Caco-2 (cell line): ENCODE measurements at regions not wholly inside any gene's neighbourhood (a gene's known extent, or its start where the extent isn't known, plus 50 kb on each side); places are given as distances from the start of the nearest gene placed in this dataset.

ENCODE experiments used
- BruUV-seq: library from RNA; stranded (reverse); fragments of 400-500 nt; replicated peaks from 2 replicates; lab custom pipeline; 2021; lab: Mats Ljungman, UMichigan
- CTCF ChIA-PET: fragments of 300-600 bp; sonication (Branson Sonifier 250); formaldehyde crosslinking; loops from one replicate; lab custom pipeline; 2022; ENCODE audit warnings: antibody characterized with exemption; lab: Charles Lee
- POLR2A ChIA-PET: fragments of 300-600 bp; sonication (Branson Sonifier 250); formaldehyde crosslinking; loops from one replicate; lab custom pipeline; 2022; ENCODE audit warnings: antibody characterized with exemption; lab: Charles Lee
- DNase-seq, 2 experiments: peaks; one replicate each; pipeline versions ENCODE4 v3.0.0 to v3.0.0-alpha.2; 2020 to 2022
- H3K27me3 ChIP-seq: replicated peaks from 2 replicates; pipeline ENCODE4 v1.6.0; 2011; ENCODE audit warnings: low read length; ENCODE audit not compliant: control insufficient read depth, insufficient read depth
- H3K36me3 ChIP-seq: 2 replicates; pipeline ENCODE4 v1.5.1; 2011; ENCODE audit warnings: low read length; ENCODE audit not compliant: control insufficient read depth, insufficient read depth
- H3K4me1 ChIP-seq: fragments of 250-450 bp; sonication (Bioruptor Pico); 2 replicates; pipeline ENCODE4 v1.5.1; 2020; ENCODE audit warnings: mild to moderate bottlenecking
- H3K4me3 ChIP-seq: 2 replicates; pipeline ENCODE4 v1.5.1; 2011; ENCODE audit warnings: low read depth, mild to moderate bottlenecking, control low read depth, low read length
- H3K9me3 ChIP-seq: fragments of 250-450 bp; sonication (Bioruptor Pico); 2 replicates; pipeline ENCODE4 v1.5.1; 2020; ENCODE audit warnings: mild to moderate bottlenecking, moderate library complexity
- H3K27ac Mint-ChIP-seq: one replicate; pipeline ENCODE4 v1.8.0; 2022; ENCODE audit warnings: mixed read lengths; ENCODE audit not compliant: unreplicated experiment
- H3K27me3 Mint-ChIP-seq: one replicate; pipeline ENCODE4 v1.8.0; 2022; ENCODE audit warnings: mixed read lengths; ENCODE audit not compliant: insufficient read depth, unreplicated experiment
- H3K36me3 Mint-ChIP-seq: one replicate; pipeline ENCODE4 v1.8.0; 2022; ENCODE audit warnings: mild to moderate bottlenecking, mixed read lengths; ENCODE audit not compliant: insufficient read depth, unreplicated experiment
- H3K4me1 Mint-ChIP-seq: one replicate; pipeline ENCODE4 v1.8.0; 2022; ENCODE audit warnings: low read depth, mixed read lengths; ENCODE audit not compliant: unreplicated experiment
- H3K4me3 Mint-ChIP-seq: one replicate; pipeline ENCODE4 v1.8.0; 2022; ENCODE audit warnings: mild to moderate bottlenecking, moderate library complexity, mixed read lengths; ENCODE audit not compliant: unreplicated experiment
- H3K9me3 Mint-ChIP-seq: one replicate; pipeline ENCODE4 v1.8.0; 2022; ENCODE audit warnings: mixed read lengths; ENCODE audit not compliant: unreplicated experiment
- intact Hi-C: fragments of 100-400 bp; cut with micrococcal nuclease; formaldehyde crosslinking; loops from one replicate; pipeline ENCODE4 v1.10.0; 2022; ENCODE audit not compliant: unreplicated experiment
- TF ChIP-seq, protein P1 (sequence below), 2 experiments: fragments of 200-600 bp in 1 of 2; IDR thresholded peaks; 1 replicate in 1 of 2; 2 replicates in 1 of 2; pipeline versions ENCODE4 v1.5.1 to v1.8.0; 2011 to 2022; ENCODE audit warnings: antibody characterized with exemption in 1 of 2, control low read depth in 1 of 2, inconsistent platforms in 1 of 2, low read depth in 1 of 2, low read length in 1 of 2, mild to moderate bottlenecking in 1 of 2, moderate library complexity in 1 of 2; ENCODE audit not compliant: insufficient read depth in 1 of 2, severe bottlenecking in 1 of 2, unreplicated experiment in 1 of 2

DNA sequence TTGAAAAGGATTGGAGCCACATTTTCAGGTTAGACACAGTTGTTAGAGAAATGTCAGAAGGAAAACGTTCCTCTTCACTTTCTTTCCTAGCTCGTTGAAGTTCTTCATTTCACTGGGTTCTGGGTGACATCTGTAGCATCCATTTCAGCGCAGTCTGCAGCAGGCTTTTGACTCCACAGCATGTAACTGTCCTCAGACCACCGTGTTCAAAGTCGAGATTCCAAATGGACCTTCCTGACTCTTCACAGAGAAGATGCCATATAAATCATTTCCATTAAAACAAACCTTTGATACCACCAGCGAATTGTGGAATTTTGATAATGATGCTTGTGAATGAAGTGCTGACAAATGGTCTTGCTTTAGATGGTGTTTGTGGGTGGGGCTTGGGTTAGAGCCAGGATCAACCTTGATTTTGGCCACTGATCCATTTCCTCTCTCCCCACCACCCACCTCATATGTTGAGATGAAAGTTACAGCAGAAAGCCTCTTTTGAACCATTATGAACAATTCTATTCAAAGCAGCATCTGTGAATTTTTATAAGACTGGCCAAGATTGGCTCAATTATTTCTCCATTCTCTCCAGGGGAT, 185.3 kb upstream of the PREP start:
- Mint-ChIP-seq H3K27ac (no peak overlapping the region), H3K4me1 (peaks cover 7% of the 10 kb centered on the region)

GRCh38 chr6:105587349-105588122, 184.7 kb upstream of the PREP start:
- intact Hi-C loops: no loop called here
- no peaks in the 10 kb centered on the region for H3K9me3 ChIP-seq
- Mint-ChIP-seq H3K4me3 (no peak overlapping the region), H3K27me3 (no peaks in the 10 kb centered on the region), H3K27ac (no peak overlapping the region), H3K36me3 (no peaks in the 10 kb centered on the region), H3K4me1 (peaks cover 7% of the 10 kb centered on the region), H3K9me3 (no peaks in the 10 kb centered on the region)
- H3K27me3 ChIP-seq: no peaks in the 10 kb centered on the region
- H3K36me3 ChIP-seq: no peaks in the 10 kb centered on the region
- DNase-seq: no peak
- ChIA-PET POLR2A (no interaction called here), CTCF (interaction anchor here (0.6 kb wide), 1 partner anchor 56 kb away, joined by 4 read pairs; no protein-coding TSS in a partner anchor)
- TF ChIP-seq, protein P1, sequence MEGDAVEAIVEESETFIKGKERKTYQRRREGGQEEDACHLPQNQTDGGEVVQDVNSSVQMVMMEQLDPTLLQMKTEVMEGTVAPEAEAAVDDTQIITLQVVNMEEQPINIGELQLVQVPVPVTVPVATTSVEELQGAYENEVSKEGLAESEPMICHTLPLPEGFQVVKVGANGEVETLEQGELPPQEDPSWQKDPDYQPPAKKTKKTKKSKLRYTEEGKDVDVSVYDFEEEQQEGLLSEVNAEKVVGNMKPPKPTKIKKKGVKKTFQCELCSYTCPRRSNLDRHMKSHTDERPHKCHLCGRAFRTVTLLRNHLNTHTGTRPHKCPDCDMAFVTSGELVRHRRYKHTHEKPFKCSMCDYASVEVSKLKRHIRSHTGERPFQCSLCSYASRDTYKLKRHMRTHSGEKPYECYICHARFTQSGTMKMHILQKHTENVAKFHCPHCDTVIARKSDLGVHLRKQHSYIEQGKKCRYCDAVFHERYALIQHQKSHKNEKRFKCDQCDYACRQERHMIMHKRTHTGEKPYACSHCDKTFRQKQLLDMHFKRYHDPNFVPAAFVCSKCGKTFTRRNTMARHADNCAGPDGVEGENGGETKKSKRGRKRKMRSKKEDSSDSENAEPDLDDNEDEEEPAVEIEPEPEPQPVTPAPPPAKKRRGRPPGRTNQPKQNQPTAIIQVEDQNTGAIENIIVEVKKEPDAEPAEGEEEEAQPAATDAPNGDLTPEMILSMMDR (IDR thresholded peaks at IDR 0.05; ENCODE audit: insufficient read depth in 1 of 2, low read depth in 1 of 2, low read length in 1 of 2, severe bottlenecking in 1 of 2, unreplicated experiment in 1 of 2): no peak
- no peak overlapping the region for H3K4me3 ChIP-seq
- no TSS peak for BruUV-seq
- no peaks in the 10 kb centered on the region for H3K4me1 ChIP-seq

More for the DNA sequence above, 185.3 kb upstream of the PREP start:
- no TSS peak for BruUV-seq
- TF ChIP-seq, protein P1 (IDR thresholded peaks at IDR 0.05; ENCODE audit: insufficient read depth in 1 of 2, low read depth in 1 of 2, low read length in 1 of 2, severe bottlenecking in 1 of 2, unreplicated experiment in 1 of 2): no peak
- Histone ChIP-seq H3K9me3 (no peaks in the 10 kb centered on the region), H3K4me1 (no peaks in the 10 kb centered on the region), H3K27me3 (no peaks in the 10 kb centered on the region), H3K36me3 (no peaks in the 10 kb centered on the region), H3K4me3 (no peak overlapping the region)
- ChIA-PET CTCF (interaction anchor here (0.6 kb wide), 1 partner anchor 56 kb away, joined by 4 read pairs; no protein-coding TSS in a partner anchor), POLR2A (no interaction called here)
- no peak overlapping the region for H3K4me3 Mint-ChIP-seq
- no peaks in the 10 kb centered on the region for H3K9me3 Mint-ChIP-seq
- no peaks in the 10 kb centered on the region for H3K36me3 Mint-ChIP-seq
- DNase-seq: no peak
- no peaks in the 10 kb centered on the region for H3K27me3 Mint-ChIP-seq
- intact Hi-C loops: no loop called here

- no peaks in the 10 kb centered on the region; the same call in 1 of the 2 replicates for H3K27me3 ChIP-seq
- Mint-ChIP-seq H3K27ac (no peak overlapping the region), H3K27me3 (peaks cover 3% of the 10 kb centered on the region), H3K4me3 (no peak overlapping the region), H3K4me1 (no peaks in the 10 kb centered on the region), H3K9me3 (no peaks in the 10 kb centered on the region), H3K36me3 (no peaks in the 10 kb centered on the region)
- H3K4me1 ChIP-seq: no peaks in the 10 kb centered on the region
- H3K36me3 ChIP-seq: no peaks in the 10 kb centered on the region
- H3K4me3 ChIP-seq: no peak overlapping the region
- intact Hi-C loops: no loop called here
- ChIA-PET POLR2A (no interaction called here), CTCF (no interaction called here)
- BruUV-seq: no TSS peak
- TF ChIP-seq, protein P1 (IDR thresholded peaks at IDR 0.05; ENCODE audit: insufficient read depth in 1 of 2, low read depth in 1 of 2, low read length in 1 of 2, severe bottlenecking in 1 of 2, unreplicated experiment in 1 of 2): no peak
- DNase-seq: no peak
- peaks cover 4% of the 10 kb centered on the region; the same call in 1 of the 2 replicates for H3K9me3 ChIP-seq
These were observed 175.4 kb upstream of the PREP start for GRCh38 chr6:105578179-105578707.
